ENCODE measurements at regions not wholly inside any gene's neighbourhood (a gene's known extent, or its start where the extent isn't known, plus 50 kb on each side); places are given as distances from the start of the nearest gene placed in this dataset.

DNA sequence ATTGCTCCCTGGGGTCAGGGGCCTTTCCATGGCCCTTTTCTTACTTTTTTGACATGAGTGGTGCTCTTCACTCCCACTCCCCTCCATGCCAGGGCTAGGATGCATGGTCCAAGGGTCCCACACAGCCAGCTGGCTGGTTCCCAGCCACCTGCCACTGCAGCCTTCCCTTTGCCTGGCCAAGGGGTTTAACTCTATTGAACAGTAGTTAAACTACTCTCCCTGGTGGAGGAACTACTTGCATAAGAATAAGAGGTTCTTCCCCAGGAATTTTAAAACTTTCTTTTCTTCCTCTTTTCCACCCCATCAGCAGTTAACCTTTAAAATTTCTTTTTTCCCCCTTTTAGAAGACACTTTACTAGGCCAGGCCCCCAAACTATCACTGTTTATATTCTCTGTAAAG is 1532.8 kb upstream of the ACO1 start:
- TF ChIP-seq CTCF (IDR thresholded peaks at IDR 0.05) = no peak
- no peak for TF ChIP-seq POLR2A (IDR thresholded peaks at IDR 0.05)

Data from testis (tissue), 2 donors.